BLaER1 treated with 17β-estradiol and CSF1 and Interleukin-3, amounts not matched to agents 10 nM and 100 nM (cell line): ENCODE measurements at regions not wholly inside any gene's neighbourhood (a gene's known extent, or its start where the extent isn't known, plus 50 kb on each side); places are given as distances from the start of the nearest gene placed in this dataset.
A peak's percentile ranks its signal among the peaks of the same experiment; 100 is the strongest.

Experiments
- H3K27ac ChIP-seq, 11 experiments: shearing (Covaris generic); formaldehyde crosslinking; 2 replicates each; pipeline ENCODE4 v1.8.1; 2022
- H3K27me3 ChIP-seq, 11 experiments: shearing (Covaris generic); formaldehyde crosslinking; 2 replicates each; pipeline ENCODE4 v1.8.1; 2022
- H3K36me3 ChIP-seq, 11 experiments: shearing (Covaris generic); formaldehyde crosslinking; 2 replicates each; pipeline ENCODE4 v1.8.1; 2022
- H3K4me1 ChIP-seq, 10 experiments: shearing (Covaris generic); formaldehyde crosslinking; 2 replicates each; pipeline ENCODE4 v1.8.1; 2022
- H3K4me2 ChIP-seq, 11 experiments: shearing (Covaris generic); formaldehyde crosslinking; 2 replicates each; pipeline ENCODE4 v1.8.1; 2022
- H3K4me3 ChIP-seq, 10 experiments: shearing (Covaris generic); formaldehyde crosslinking; 2 replicates each; pipeline ENCODE4 v1.8.1; 2022
- H3K9ac ChIP-seq, 11 experiments: shearing (Covaris generic); formaldehyde crosslinking; 2 replicates each; pipeline ENCODE4 v1.8.1; 2022
- H3K9me3 ChIP-seq, 11 experiments: shearing (Covaris generic); formaldehyde crosslinking; replicated peaks in 1 of 11; 2 replicates each; pipeline ENCODE4 v1.8.1; 2022
- H4K20me1 ChIP-seq, 11 experiments: shearing (Covaris generic); formaldehyde crosslinking; 2 replicates each; pipeline ENCODE4 v1.8.1; 2022
- Cebpa-rat ChIP-seq, 11 experiments: shearing (Covaris generic); IDR thresholded peaks; 2 replicates each; pipeline ENCODE4 v1.8.1; 2022

DNA sequence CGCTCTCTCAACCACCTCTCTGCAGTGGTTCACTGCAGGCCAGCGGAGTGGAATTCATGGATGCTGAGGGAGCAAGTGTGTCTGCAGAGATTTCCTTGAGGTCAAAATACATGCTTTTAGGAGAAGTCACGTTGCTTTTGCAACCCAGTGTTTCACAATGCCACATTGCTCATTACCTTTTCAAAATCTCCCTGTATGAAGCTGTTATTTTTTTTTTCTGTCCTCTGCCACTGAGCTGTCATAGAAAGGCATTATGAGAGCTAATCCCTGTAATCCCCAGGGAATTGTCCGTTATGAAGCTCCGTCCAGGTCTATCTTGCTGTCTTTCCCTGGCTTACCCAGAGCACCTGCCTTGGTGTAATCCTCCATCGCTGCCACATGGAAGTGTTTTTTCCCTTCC is 60.5 kb upstream of the SLC22A23 start:
- Histone ChIP-seq H3K4me3 (no peak overlapping the region), H3K9ac (no peak overlapping the region), H4K20me1 (0 out of 22 replicates have a peak, but pooled peaks cover 0 to 5% (median 0%) of the 10 kb centered on the region in 11 experiments), H3K4me2 (no peak overlapping the region), H3K36me3 (no peaks in the 10 kb centered on the region), H3K4me1 (no peaks in the 10 kb centered on the region), H3K27ac (no peak overlapping the region), H3K9me3 (no peaks in the 10 kb centered on the region), H3K27me3 (no peaks in the 10 kb centered on the region)
- TF ChIP-seq Cebpa-rat (IDR thresholded peaks at IDR 0.05): no peak

DNA sequence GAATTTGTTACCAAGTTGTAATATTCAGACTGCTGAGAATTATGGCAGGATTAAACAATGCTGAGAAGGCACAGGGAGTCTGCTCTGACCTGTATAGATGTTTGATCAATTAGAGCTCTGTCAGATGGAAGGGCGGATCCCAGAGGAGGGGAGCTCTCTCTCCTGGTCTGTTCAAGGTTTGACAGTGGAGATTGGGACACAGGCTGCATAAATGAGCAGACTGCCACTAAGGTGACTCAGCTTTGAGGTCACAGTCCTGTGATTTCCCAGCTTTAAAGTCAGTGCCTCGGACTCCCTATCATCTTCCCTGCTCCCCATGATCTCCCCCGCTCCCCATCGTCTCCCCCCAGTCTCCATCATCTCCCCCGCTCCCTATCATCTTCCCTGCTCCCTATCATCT is 59.2 kb upstream of the SLC22A23 start:
- Histone ChIP-seq H3K4me1 (no peaks in the 10 kb centered on the region; a peak in 1 of 20 replicates), H3K27ac (no peak overlapping the region)
- TF ChIP-seq Cebpa-rat (IDR thresholded peaks at IDR 0.05): no peak

GRCh38 chr6:3515669-3516068 is 58.8 kb upstream of the SLC22A23 start:
- no peak overlapping the region for H3K27ac ChIP-seq
- no peak overlapping the region for H3K4me2 ChIP-seq

More for the DNA sequence above, 59.2 kb upstream of the SLC22A23 start:
- no peak overlapping the region for H3K4me2 ChIP-seq
- no peaks in the 10 kb centered on the region for H3K9me3 ChIP-seq
- H3K36me3 ChIP-seq: no peaks in the 10 kb centered on the region
- 0 out of 22 replicates have a peak, but pooled peaks cover 0 to 5% (median 0%) of the 10 kb centered on the region in 11 experiments for H4K20me1 ChIP-seq
- no peak overlapping the region for H3K9ac ChIP-seq
- H3K4me3 ChIP-seq: no peak overlapping the region
- no peaks in the 10 kb centered on the region for H3K27me3 ChIP-seq

GRCh38 chr6:3513416-3513815 is 56.6 kb upstream of the SLC22A23 start:
- Histone ChIP-seq H3K4me2 (no peak overlapping the region), H3K36me3 (no peaks in the 10 kb centered on the region), H3K9me3 (no peaks in the 10 kb centered on the region), H3K4me1 (no peaks in the 10 kb centered on the region; a peak in 1 of 20 replicates), H3K4me3 (no peak overlapping the region), H4K20me1 (0 out of 22 replicates have a peak, but pooled peaks cover 0 to 5% (median 0%) of the 10 kb centered on the region in 11 experiments), H3K9ac (no peak overlapping the region), H3K27ac (no peak overlapping the region), H3K27me3 (no peaks in the 10 kb centered on the region)
- TF ChIP-seq Cebpa-rat (IDR thresholded peaks at IDR 0.05): no peak

More at GRCh38 chr6:3515669-3516068, 58.8 kb upstream of the SLC22A23 start:
- no peaks in the 10 kb centered on the region for H3K9me3 ChIP-seq
- no peaks in the 10 kb centered on the region; a peak in 1 of 20 replicates for H3K4me1 ChIP-seq
- no peak overlapping the region for H3K4me3 ChIP-seq
- no peak overlapping the region for H3K9ac ChIP-seq
- H4K20me1 ChIP-seq: 0 out of 22 replicates have a peak, but pooled peaks cover 0 to 5% (median 0%) of the 10 kb centered on the region in 11 experiments
- H3K36me3 ChIP-seq: no peaks in the 10 kb centered on the region
- H3K27me3 ChIP-seq: no peaks in the 10 kb centered on the region
- no peak for TF ChIP-seq Cebpa-rat (IDR thresholded peaks at IDR 0.05)

DNA sequence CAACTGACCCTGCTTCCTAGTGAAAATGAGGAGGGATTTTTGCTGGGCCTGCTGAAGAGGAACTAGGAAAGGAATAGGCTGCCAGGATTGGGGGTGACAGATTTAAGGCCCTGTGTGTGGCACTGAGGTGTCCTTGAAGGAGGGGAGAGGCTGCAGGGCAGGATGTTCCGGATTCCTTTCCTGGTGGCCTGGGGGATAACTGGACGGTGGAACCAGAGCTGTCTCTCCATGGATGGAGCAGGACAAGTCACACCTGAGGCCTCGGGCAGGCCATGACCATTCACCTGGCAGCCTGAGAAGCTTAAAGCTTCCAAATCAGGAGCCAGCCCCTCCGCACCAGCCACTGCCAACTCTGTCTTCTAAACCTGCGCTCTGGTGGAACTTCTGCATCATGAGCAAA is 56.0 kb upstream of the SLC22A23 start:
- H3K4me3 ChIP-seq: no peak overlapping the region
- no peak overlapping the region for H3K9ac ChIP-seq
- H3K36me3 ChIP-seq: no peaks in the 10 kb centered on the region
- H3K27me3 ChIP-seq: no peaks in the 10 kb centered on the region
- H3K4me2 ChIP-seq: no peak overlapping the region
- H3K9me3 ChIP-seq: no peaks in the 10 kb centered on the region
- TF ChIP-seq Cebpa-rat (IDR thresholded peaks at IDR 0.05): no peak
- no peak overlapping the region for H3K27ac ChIP-seq
- 0 out of 22 replicates have a peak, but pooled peaks cover 0 to 5% (median 0%) of the 10 kb centered on the region in 11 experiments for H4K20me1 ChIP-seq
- peaks cover 0 to 2% (median 0%) of the 10 kb centered on the region in 10 experiments; a peak in 2 of 20 replicates for H3K4me1 ChIP-seq

GRCh38 chr6:3510617-3511016 is 53.8 kb upstream of the SLC22A23 start:
- H3K4me3 ChIP-seq: no peak overlapping the region
- H3K9me3 ChIP-seq: no peaks in the 10 kb centered on the region
- no peak overlapping the region for H3K9ac ChIP-seq
- H3K27ac ChIP-seq: no peak overlapping the region
- H3K4me1 ChIP-seq: peaks cover 0 to 24% (median 4%) of the 10 kb centered on the region in 10 experiments; a peak in 10 of 20 replicates
- H4K20me1 ChIP-seq: 0 out of 22 replicates have a peak, but pooled peaks cover 0 to 5% (median 0%) of the 10 kb centered on the region in 11 experiments
- no peak for TF ChIP-seq Cebpa-rat (IDR thresholded peaks at IDR 0.05)
- H3K36me3 ChIP-seq: no peaks in the 10 kb centered on the region
- H3K27me3 ChIP-seq: no peaks in the 10 kb centered on the region
- H3K4me2 ChIP-seq: no peak overlapping the region

GRCh38 chr6:3510178-3510577 is 53.3 kb upstream of the SLC22A23 start:
- H3K27me3 ChIP-seq: no peaks in the 10 kb centered on the region
- H3K36me3 ChIP-seq: no peaks in the 10 kb centered on the region
- no peak for TF ChIP-seq Cebpa-rat (IDR thresholded peaks at IDR 0.05)
- H3K9me3 ChIP-seq: 0 out of 22 replicates have a peak, but pooled peaks cover 0 to 2% (median 0%) of the 10 kb centered on the region in 11 experiments
- H4K20me1 ChIP-seq: 0 out of 22 replicates have a peak, but pooled peaks cover 0 to 5% (median 0%) of the 10 kb centered on the region in 11 experiments
- H3K9ac ChIP-seq: no peak overlapping the region
- peaks cover 0 to 29% (median 4%) of the 10 kb centered on the region in 10 experiments; a peak in 10 of 20 replicates for H3K4me1 ChIP-seq
- H3K4me3 ChIP-seq: no peak overlapping the region
- H3K4me2 ChIP-seq: no peak overlapping the region
- no peak overlapping the region for H3K27ac ChIP-seq

DNA sequence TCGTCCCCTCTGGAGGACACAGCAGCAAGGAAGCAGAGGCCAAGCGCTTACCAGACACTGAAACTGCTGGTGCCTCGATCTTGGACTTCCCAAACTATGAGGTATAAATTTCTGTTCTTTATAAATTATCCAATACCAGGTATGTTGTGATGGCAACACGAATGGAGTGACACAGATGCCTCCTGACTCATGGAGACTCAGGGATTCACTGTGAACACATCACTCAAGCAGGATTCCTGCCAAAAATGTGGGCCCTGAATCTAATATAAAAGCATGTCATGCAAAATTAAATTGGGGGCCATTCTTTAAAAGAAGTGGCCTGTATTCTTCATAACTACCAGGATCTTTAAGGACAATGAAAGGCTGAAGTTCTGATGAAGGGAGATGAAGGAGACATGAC is 52.5 kb upstream of the SLC22A23 start:
- Histone ChIP-seq H3K27me3 (no peaks in the 10 kb centered on the region), H3K9ac (no peak overlapping the region), H3K9me3 (peaks cover 0 to 6% (median 0%) of the 10 kb centered on the region in 11 experiments; a peak in 1 of 22 replicates), H4K20me1 (no peaks in the 10 kb centered on the region), H3K4me3 (no peak overlapping the region), H3K27ac (no peak overlapping the region), H3K4me1 (peaks cover 0 to 33% (median 4%) of the 10 kb centered on the region in 10 experiments; a peak in 10 of 20 replicates), H3K36me3 (no peaks in the 10 kb centered on the region), H3K4me2 (no peak overlapping the region)
- TF ChIP-seq Cebpa-rat (IDR thresholded peaks at IDR 0.05): no peak

DNA sequence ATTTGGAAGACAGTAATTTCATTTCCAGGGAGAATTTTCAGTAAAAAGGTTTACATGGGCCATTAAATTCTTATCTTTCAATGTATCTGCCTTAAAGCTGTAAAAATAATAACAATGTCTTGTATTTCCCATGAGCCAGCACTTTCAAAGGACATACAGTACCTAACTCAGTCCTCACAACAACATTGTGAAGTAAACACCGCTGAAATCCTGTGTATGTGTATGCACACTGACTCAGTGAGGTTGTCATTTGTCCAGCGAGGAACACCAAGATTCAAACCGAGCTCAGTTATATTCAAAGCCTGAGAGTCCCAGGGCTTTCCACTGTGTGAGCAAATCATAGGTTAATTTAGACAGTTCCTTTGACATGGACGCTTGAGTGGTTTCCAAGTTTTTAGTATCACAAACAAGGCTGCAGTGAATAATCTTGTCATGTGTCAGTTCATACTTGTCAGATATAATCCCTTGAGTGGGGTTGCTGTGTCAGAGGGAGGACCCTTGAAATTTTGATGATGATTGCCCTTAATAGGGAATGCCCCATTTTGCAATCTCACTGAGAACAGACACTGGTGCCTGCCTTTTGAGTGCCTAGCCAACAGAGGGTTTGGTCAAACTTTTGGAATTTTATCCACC is 50.0 kb upstream of the SLC22A23 start:
- Histone ChIP-seq H3K9ac (no peak overlapping the region), H3K4me3 (no peak overlapping the region), H3K27ac (peak overlapping the region in 3 of 11 experiments; percentile 4 to 28 (median 17); a peak in 2 of 22 replicates), H3K4me2 (peak overlapping the region in 3 of 11 experiments; percentile 67 to 87 (median 81); a peak in 6 of 22 replicates), H3K9me3 (peaks cover 0 to 6% (median 0%) of the 10 kb centered on the region in 11 experiments; a peak in 1 of 22 replicates), H4K20me1 (no peaks in the 10 kb centered on the region), H3K36me3 (no peaks in the 10 kb centered on the region), H3K27me3 (no peaks in the 10 kb centered on the region), H3K4me1 (peaks cover 0 to 56% (median 4%) of the 10 kb centered on the region in 10 experiments; a peak in 10 of 20 replicates)
- TF ChIP-seq Cebpa-rat (IDR thresholded peaks at IDR 0.05): no peak
